ENCODE measurements at regions not wholly inside any gene's neighbourhood (a gene's known extent, or its start where the extent isn't known, plus 50 kb on each side); places are given as distances from the start of the nearest gene placed in this dataset.

DNA sequence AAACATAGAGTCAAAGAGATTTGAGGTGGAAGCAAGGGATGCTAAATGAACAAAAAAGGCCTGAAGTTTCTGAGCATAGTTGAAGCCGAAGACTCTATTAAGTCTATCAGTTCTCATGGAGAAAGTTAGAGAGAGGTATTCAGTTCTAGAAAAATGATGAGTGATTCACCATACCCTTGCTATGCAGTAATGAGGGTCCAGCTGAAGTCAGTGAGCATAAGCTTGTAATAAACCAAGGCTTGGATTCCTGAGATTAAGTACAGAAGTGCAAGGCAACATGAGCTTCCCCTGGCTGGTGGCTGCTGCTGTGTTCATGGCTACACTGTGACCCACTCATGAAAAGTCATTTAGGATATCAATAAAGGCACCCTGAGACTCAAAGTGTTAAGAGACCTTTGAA lies 129.7 kb upstream of the MTAP start:
- DNase-seq, result no peak

- DNase-seq, result no peak
Measured at GRCh38 chr9:21674894-21675293, 127.5 kb upstream of the MTAP start.

- DNase-seq, result no peak
Measured at GRCh38 chr9:21677387-21677786, 125.0 kb upstream of the MTAP start.

- no peak for DNase-seq
Measured at GRCh38 chr9:21677834-21678233, 124.6 kb upstream of the MTAP start.

GRCh38 chr9:21679432-21679831 lies 123.0 kb upstream of the MTAP start:
- no peak for DNase-seq

DNA sequence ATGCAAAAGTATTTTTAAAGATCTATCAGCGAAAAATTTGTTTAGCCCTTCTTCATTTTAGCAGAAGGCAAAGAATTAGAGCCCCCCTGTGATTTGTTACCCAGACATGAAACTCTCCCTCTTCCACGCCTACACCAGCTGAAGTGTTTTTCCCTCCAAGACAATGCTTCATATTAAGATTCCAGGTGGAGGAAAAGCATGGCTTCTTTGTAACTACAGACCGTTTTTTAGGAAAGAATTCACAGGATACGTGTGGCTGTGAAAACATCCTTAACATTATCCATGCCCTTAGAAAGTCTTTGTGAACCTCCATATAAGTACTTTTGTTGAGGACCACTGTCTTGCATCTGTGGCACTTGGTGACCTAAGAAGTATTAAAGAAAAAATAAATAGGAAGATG lies 121.8 kb upstream of the MTAP start:
- no peak for DNase-seq

GRCh38 chr9:21681641-21682040 lies 120.8 kb upstream of the MTAP start:
- DNase-seq, result no peak

GRCh38 chr9:21682381-21682780 lies 120.1 kb upstream of the MTAP start:
- no peak for DNase-seq

- no peak for DNase-seq
Measured at GRCh38 chr9:21682981-21683380, 119.5 kb upstream of the MTAP start.

GRCh38 chr9:21683484-21684175 lies 118.8 kb upstream of the MTAP start:
- DNase-seq, result no peak

- no peak for DNase-seq
Measured at GRCh38 chr9:21684231-21684630, 118.2 kb upstream of the MTAP start.

DNA sequence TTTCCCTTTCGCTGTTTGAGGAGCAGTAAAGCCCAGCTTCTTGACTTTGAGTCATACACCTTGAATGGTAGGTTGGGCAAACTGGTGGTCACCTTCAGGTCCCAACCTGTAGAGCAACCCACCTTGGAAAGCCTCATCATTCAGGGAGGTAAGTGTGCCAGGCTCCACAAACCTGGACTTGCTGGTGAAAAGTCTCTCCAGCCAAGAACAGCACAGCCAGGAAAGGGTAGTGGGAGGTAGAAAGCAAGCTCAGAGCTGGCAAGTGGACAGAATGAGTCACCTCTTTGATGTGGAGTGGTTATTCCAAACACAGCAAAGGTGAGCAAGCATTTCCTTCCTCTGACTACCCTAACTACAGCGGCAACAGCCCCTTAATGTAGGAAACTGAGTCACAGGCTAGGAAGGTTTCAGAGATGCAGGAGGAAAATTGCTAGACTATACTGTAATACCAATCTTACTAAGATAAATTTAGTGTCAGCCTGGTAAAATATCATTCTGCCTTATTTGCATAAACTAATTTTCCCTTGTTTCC lies 117.5 kb upstream of the MTAP start:
- DNase-seq, result no peak

GRCh38 chr9:21685502-21685901 lies 116.9 kb upstream of the MTAP start:
- DNase-seq, result no peak

- no peak for DNase-seq
Measured at GRCh38 chr9:21686738-21687137, 115.7 kb upstream of the MTAP start.

- DNase-seq, result no peak
Measured at GRCh38 chr9:21687351-21687750, 115.1 kb upstream of the MTAP start.

DNA sequence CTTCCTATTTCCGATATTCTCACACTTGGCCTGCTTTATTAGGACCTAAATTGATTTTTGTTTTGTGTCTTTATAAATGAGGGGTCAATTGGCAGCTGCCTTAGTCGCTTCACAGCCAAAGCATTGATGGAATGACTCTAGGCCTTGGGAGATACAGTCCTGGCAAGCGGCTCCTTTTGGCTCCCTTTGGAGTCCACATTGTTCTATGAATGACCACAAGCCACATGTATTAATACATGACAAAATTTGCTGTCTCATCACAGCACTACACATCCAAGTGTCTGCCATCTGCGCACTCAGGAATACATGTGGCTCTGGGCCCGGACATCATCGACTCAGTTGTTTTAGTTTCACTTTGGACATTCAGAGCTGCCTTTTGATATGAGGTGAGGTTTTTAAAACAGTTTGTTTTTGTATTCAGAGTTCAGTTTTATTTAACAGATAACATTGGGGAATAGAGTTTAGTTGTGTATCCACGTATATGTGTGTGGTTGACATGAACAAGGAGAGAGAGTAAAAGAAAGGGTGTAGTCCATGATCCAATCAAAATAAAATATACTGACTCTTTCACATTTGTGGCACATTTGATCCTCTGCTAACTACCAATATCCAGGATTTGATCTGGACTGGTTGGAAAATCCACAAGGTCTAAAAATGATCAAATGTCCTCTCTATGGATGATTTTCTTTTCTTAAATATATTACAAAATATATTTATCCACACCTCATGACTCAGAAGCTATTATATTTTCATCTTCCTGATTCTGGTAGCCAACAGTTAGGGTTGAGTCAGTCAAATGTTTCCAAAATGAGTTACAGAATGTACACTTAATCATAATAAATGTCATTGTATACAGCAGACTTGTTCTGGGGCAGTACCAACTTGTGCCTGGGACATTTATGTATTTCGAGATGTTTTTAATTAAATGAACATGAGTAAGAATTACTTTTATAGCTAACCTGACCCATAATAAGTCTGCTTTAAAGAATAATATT lies 114.0 kb upstream of the MTAP start:
- no peak for DNase-seq

GRCh38 chr9:21689854-21690253 lies 112.6 kb upstream of the MTAP start:
- DNase-seq, result no peak

- DNase-seq, result no peak
Measured at GRCh38 chr9:21690561-21690960, 111.9 kb upstream of the MTAP start.

- DNase-seq, result no peak
Measured at GRCh38 chr9:21692390-21692789, 110.0 kb upstream of the MTAP start.

- no peak for DNase-seq
Measured at GRCh38 chr9:21694424-21694823, 108.0 kb upstream of the MTAP start.

DNA sequence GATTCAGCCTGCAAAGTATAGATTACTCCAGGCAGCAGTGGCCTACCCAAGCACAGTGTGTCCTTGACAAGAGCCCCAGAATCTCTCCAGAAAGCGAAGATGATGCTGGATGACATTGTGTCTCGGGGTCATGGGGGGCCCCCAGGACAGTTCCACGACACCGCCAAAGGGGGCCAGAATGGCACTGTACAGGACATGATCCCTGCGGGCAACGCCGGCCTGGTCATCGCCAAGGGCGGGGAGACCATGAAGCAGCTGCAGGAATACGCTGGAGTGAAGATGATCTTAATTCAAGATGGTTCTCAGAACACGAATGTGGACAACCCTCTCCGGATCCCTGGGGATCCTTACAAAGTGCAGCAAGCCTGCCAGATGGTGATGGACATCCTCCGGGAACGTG lies 107.0 kb upstream of the MTAP start:
- DNase-seq, result no peak

GRCh38 chr9:21695874-21696341 lies 106.5 kb upstream of the MTAP start:
- DNase-seq, result no peak

DNA sequence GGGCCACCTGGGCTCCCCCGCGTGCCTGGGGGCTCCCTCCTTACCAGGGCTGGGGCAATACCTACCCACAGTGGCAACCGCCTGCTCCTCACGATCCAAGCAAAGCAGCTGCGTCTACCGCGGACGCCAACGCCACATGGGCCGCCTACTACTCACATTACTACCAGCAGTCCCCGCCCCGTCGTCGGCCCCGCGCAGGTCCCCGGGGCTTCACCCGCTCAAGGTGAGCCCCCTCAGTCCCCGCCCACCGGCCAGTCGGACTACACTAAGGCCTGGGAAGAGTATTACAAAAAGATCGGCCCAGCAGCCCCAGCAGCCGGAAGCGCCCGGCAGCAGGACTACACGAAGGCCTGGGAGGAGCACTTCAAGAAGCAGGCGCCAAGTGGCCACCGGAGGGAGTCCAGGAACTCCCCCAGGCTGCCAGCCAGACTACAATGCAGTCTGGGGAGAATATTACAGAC lies 106.0 kb upstream of the MTAP start:
- DNase-seq, result no peak

DNA sequence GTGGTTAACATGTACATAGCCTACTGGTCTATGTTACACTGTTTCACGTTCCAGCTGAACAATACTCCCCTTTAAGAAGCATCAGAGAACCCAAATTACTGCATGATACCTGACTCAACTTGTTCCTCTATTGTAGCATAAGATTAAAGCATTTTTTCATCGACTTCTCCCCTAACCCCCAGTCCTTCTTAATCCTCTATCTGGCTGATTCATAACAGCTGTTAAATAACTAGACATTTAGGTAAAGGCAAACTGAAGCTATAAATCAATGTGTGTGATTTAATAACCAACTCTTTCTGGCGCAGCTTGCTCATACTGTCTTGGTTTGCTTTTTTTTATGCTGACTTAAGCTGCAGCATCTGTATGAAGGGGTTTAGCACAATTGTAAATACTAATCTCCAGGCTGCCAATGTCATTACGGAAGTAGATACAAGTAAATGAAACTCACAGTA lies 94.2 kb upstream of the MTAP start:
- no peak for DNase-seq

Data from NCI-H2081 treated with DMSO at 0.1 percent for 48 hours (cell line).